ENCODE measurements at regions not wholly inside any gene's neighbourhood (a gene's known extent, or its start where the extent isn't known, plus 50 kb on each side); places are given as distances from the start of the nearest gene placed in this dataset.

DNA sequence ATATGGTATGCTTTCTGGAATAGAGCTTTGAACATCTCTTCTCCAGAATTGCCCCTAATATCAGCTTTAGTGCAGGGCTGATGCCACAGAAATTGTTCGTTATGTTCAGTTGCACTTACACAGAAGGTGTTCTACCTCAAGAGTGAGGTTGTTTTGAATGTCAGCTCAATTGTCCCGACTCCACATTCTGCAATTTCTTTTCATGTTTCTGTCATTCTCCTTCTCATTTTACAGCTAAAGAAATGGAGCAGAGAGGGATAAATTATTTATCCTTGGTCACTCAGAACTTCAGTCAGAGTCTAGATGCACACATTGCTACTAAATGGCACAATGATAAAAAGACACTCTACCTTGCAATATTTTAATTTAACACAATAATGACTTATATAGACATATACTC lies 137.0 kb upstream of the CCN2 start:
- TF ChIP-seq POLR2A (IDR thresholded peaks at IDR 0.05) (no peak), POLR2AphosphoS5 (IDR thresholded peaks at IDR 0.05) (no peak)
